ENCODE measurements at regions not wholly inside any gene's neighbourhood (a gene's known extent, or its start where the extent isn't known, plus 50 kb on each side); places are given as distances from the start of the nearest gene placed in this dataset.
"Not testable (repeated sequence)": the region's sequence is repeated elsewhere in the genome, so short reads cannot be mapped to it uniquely, and the experiment has no call there.

DNA sequence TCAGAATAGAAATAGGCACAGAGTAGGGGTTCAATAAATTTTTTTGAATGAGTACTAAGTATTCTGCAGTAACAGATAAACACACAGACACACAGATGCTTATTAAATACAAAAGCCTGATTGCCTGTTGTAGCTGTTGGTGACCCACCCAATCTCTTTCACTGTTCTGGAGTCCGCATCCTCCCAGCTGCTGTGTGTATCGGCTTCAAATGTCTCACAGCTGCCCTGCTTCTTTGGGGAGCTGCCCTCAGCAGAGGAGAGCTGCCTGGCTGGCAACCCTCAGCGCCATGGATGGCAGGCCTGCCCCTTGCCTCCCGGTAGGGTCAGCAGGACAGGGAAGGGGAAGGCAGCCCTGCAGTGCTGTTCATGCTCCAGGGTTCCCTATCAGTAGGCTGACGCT is 50.5 kb upstream of the PRNP start:
- no peak for DNase-seq
- CTCF ChIA-PET, result interaction anchor here (1.2 kb wide), 1 partner anchor 54 kb away, joined by 3 read pairs; no protein-coding TSS in a partner anchor
- peaks cover 6% of the 10 kb centered on the region for H3K27me3 Mint-ChIP-seq
- H3K36me3 Mint-ChIP-seq (ENCODE audit: low read depth), result no peaks in the 10 kb centered on the region
- no peak overlapping the region for H3K4me3 Mint-ChIP-seq
- H3K4me1 Mint-ChIP-seq, result no peaks in the 10 kb centered on the region
- H3K27ac Mint-ChIP-seq, result no peak overlapping the region
- no peaks in the 10 kb centered on the region for H3K9me3 Mint-ChIP-seq
- POLR2A ChIA-PET, result no interaction called here

DNA sequence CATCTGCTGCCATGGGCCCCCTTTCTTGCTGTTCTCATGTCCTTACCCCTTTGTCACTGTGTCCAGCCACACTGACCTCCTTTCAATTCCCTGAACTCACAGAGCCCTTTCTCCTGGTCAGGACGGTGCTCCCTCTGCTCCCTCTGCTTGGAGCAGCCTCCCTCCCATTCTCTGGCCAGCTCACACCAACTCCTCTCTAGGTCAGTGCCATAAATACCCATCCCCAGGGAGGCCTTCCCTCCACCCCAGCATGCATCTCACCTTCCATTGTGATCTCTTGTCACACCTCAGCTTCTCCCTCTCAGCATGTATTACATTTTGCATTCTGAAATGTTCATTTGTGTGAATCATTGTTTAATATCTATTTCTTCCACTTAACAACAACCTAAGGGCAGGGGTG is 50.9 kb upstream of the PRNP start:
- H3K4me1 Mint-ChIP-seq, result no peaks in the 10 kb centered on the region
- ChIA-PET CTCF (interaction anchor here (1.2 kb wide), 1 partner anchor 54 kb away, joined by 3 read pairs; no protein-coding TSS in a partner anchor), POLR2A (no interaction called here)
- H3K27ac Mint-ChIP-seq, result no peak overlapping the region
- no peak overlapping the region for H3K4me3 Mint-ChIP-seq
- peaks cover 6% of the 10 kb centered on the region for H3K27me3 Mint-ChIP-seq
- DNase-seq, result no peak
- H3K36me3 Mint-ChIP-seq (ENCODE audit: low read depth), result no peaks in the 10 kb centered on the region
- H3K9me3 Mint-ChIP-seq, result no peaks in the 10 kb centered on the region

DNA sequence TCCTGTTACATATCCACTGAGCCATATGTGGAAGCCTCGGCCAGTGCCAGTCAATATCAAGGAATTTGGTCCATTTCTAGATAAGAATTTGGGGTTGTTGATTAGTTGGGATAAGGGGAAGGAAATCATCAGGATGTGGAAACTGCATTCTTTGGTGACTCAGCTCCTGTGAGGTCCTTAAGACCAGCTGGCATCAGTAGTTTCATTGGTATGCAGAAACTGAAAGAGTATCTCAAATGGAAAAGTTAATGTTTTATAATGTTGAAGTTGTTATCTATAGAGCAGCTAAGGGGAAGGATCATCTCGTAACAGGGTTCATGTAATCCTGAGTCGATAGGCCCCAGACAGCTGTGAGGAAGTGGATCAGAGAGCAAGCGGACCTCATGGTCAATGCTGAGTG is 52.5 kb upstream of the PRNP start:
- Mint-ChIP-seq H3K9me3 (no peaks in the 10 kb centered on the region), H3K27me3 (peaks cover 6% of the 10 kb centered on the region), H3K36me3 (ENCODE audit: low read depth) (no peaks in the 10 kb centered on the region), H3K4me3 (no peak overlapping the region), H3K27ac (no peak overlapping the region), H3K4me1 (no peaks in the 10 kb centered on the region)
- ChIA-PET CTCF (no interaction called here), POLR2A (no interaction called here)
- no peak for DNase-seq

DNA sequence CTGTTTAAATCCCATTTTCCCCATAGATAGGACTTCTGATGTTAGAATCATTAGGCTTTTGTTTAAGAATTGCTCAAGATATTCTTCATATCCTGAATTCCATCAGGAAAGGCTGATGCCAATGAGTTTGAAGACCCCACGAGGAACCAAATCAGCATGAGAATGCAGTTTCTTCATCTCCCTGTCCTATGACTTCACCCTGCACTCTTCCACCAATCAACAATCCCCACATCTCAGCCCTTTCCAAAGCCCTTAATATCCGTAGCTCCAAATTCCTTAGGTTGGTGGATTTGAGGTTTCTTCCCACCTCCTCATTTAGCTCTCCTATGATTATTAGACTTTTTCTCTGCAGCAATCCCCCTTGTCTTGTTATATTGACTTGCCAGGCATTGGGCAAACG is 52.9 kb upstream of the PRNP start:
- POLR2A ChIA-PET, result no interaction called here
- H3K27me3 Mint-ChIP-seq, result peaks cover 6% of the 10 kb centered on the region
- no peaks in the 10 kb centered on the region for H3K36me3 Mint-ChIP-seq (ENCODE audit: low read depth)
- no peaks in the 10 kb centered on the region for H3K9me3 Mint-ChIP-seq
- DNase-seq, result no peak
- H3K4me1 Mint-ChIP-seq, result no peaks in the 10 kb centered on the region
- H3K27ac Mint-ChIP-seq, result no peak overlapping the region
- CTCF ChIA-PET, result no interaction called here
- H3K4me3 Mint-ChIP-seq, result no peak overlapping the region

DNA sequence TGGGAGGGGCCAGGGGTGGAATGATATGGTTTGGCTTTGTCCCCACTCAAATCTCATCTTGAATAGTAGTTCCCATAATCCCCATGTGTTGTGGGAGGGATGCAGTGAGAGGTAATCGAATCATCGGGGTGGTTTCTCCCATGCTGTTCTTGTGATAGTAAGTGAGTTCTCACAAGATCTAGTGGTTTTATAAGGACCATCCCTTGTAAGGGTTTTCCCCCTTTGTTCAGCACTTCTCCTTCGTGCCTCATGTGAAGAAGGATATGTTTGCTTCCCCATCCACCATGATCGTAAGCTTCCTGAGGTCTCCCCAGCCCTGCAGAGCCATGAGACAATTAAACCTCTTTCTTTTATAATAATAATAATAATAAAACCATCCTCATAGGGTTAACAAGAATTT is 53.4 kb upstream of the PRNP start:
- H3K4me1 Mint-ChIP-seq, result no peaks in the 10 kb centered on the region
- no peak overlapping the region for H3K27ac Mint-ChIP-seq
- H3K9me3 Mint-ChIP-seq, result no peaks in the 10 kb centered on the region
- DNase-seq, result no peak
- H3K27me3 Mint-ChIP-seq, result peaks cover 7% of the 10 kb centered on the region
- no peaks in the 10 kb centered on the region for H3K36me3 Mint-ChIP-seq (ENCODE audit: low read depth)
- no peak overlapping the region for H3K4me3 Mint-ChIP-seq
- ChIA-PET POLR2A (no interaction called here), CTCF (no interaction called here)

DNA sequence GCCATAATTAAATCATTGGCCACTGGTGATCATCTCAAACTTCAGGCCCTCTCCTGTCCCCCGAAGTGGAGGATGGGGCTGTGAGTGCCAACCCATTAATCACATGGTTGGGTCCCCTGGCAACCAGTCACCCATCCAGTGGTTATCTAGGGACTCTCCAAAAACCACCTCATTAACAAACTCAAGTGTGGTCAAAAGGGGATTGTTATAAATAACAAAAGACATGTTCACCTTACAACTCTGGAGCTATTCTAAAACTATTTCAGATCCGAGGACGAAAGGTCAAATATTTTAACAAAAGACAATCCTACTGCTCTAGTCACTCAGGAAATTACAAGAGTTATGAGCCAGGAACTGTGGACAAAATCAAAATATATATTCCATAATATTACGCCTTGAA is 60.0 kb upstream of the PRNP start:
- POLR2A ChIA-PET, result no interaction called here
- no peaks in the 10 kb centered on the region for H3K4me1 Mint-ChIP-seq
- CTCF ChIA-PET, result interaction anchor here (0.7 kb wide), 1 partner anchor 20 kb away, joined by 4 read pairs; no protein-coding TSS in a partner anchor

DNA sequence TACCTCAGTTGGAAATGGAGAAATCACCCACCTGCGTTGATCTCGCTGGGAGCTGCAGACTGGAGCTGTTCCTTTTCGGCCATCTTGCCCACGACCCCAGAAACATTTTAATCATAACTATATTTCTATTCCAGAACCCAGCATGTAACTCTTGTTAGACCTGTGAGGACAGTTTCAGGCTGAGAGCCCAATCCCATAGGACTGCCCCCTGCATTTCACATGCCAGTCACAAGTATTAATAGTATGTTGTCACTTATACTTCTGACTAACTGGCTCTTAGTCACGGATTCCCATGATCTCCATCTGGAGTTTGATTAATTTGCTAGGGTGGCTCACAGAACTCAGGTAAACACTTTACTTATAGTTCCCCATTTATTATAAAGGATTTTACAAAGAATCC is 60.6 kb upstream of the PRNP start:
- Mint-ChIP-seq H3K4me3 (no peak overlapping the region), H3K27me3 (peaks cover 32% of the 10 kb centered on the region), H3K9me3 (no peaks in the 10 kb centered on the region), H3K36me3 (ENCODE audit: low read depth) (no peaks in the 10 kb centered on the region), H3K4me1 (no peaks in the 10 kb centered on the region), H3K27ac (no peak overlapping the region)
- POLR2A ChIA-PET, result no interaction called here
- CTCF ChIA-PET, result interaction anchor here (0.7 kb wide), 2 partner anchors 13 to 20 kb away, joined by 3 to 4 read pairs; no protein-coding TSS in a partner anchor
- DNase-seq, result no peak

More for the DNA sequence above, 60.0 kb upstream of the PRNP start:
- H3K27me3 Mint-ChIP-seq, result peaks cover 26% of the 10 kb centered on the region
- no peak for DNase-seq
- no peak overlapping the region for H3K27ac Mint-ChIP-seq
- no peaks in the 10 kb centered on the region for H3K9me3 Mint-ChIP-seq
- H3K36me3 Mint-ChIP-seq (ENCODE audit: low read depth), result no peaks in the 10 kb centered on the region
- H3K4me3 Mint-ChIP-seq, result no peak overlapping the region

DNA sequence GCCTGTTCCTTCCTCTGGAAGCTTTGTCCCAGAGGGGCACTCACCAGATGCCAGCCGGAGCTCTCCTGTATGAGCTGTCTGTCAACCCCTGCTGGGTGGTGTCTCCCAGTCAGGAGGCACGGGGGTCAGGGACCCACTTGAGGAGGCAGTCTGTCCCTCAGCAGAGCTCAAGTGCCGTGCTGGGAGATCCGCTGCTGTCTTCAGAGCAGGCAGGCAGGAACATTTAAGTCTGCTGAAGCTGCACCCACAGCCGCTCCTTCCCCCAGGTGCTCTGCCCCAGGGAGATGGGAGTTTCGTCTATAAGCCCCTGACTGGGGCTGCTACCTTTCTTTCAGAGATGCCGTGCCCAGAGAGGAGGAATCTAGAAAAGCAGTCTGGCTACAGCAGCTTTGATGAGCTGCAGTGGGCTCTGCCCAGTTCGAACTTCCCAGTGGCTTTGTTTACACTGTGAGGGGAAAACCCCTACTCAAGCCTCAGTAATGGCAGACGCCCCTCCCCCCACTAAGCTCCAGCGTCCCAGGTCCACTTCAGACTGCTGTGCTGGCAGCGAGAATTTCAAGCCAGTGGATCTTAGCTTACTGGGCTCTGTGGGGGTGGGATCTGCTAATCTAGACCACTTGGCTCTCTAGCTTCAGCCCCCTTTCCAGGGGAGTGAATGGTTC is 61.5 kb upstream of the PRNP start:
- H3K4me1 Mint-ChIP-seq; H3K36me3 Mint-ChIP-seq (ENCODE audit: low read depth); DNase-seq; H3K4me3 Mint-ChIP-seq; H3K27ac Mint-ChIP-seq; POLR2A ChIA-PET; H3K9me3 Mint-ChIP-seq: not testable (repeated sequence)
- H3K27me3 Mint-ChIP-seq, result peaks cover 40% of the 10 kb centered on the region
- CTCF ChIA-PET, result interaction anchor here (0.7 kb wide), 1 partner anchor 13 kb away, joined by 3 read pairs; no protein-coding TSS in a partner anchor

DNA sequence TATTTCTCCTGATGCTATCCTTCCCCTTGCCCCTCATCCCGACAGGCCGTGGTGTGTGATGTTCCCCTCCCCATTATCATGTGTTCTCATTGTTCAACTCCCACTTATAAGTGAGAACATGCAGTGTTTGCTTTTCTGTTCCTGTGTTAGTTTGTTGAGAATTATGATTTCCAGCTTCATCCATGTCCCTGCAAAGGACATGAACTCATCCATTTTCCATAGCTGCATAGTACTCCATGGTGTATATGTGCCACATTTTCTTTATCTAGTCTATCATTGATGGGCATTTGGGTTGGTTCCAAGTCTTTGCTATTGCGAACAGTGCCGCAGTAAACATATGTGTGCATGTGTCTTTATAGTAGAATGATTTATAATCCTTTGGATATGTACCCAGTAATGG is 67.1 kb upstream of the PRNP start:
- H3K4me3 Mint-ChIP-seq, H3K27ac Mint-ChIP-seq: not testable (repeated sequence)

DNA sequence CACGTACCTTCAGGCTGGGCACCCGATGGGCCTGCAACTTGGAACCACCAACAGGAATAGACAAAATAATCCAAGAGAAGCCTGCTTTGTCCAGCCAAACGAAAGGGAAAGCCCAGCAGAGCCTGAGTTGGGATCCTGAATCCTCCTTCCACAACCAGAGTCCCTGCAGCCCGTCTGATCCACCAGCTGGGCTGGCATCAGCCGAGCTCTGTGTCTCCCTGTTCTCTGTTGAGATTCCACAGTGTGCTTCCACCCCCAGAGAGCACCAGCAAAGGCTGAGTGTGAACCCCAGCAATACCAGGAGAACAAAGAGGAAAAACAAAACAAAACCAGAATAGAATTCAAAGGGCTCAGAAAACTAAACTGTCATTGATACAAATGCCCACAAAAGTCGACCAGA is 68.8 kb upstream of the PRNP start:
- H3K27me3 Mint-ChIP-seq, result peaks cover 35% of the 10 kb centered on the region
- H3K27ac Mint-ChIP-seq, result no peak overlapping the region
- H3K9me3 Mint-ChIP-seq, result peaks cover 10% of the 10 kb centered on the region
- no peak for DNase-seq
- ChIA-PET POLR2A (no interaction called here), CTCF (interaction anchor here (0.6 kb wide), 1 partner anchor 14 kb away, joined by 3 read pairs; no protein-coding TSS in a partner anchor)
- no peaks in the 10 kb centered on the region for H3K36me3 Mint-ChIP-seq (ENCODE audit: low read depth)
- no peak overlapping the region for H3K4me3 Mint-ChIP-seq
- peaks cover 6% of the 10 kb centered on the region for H3K4me1 Mint-ChIP-seq

More for the DNA sequence above, 67.1 kb upstream of the PRNP start:
- CTCF ChIA-PET; H3K4me1 Mint-ChIP-seq; H3K36me3 Mint-ChIP-seq (ENCODE audit: low read depth); POLR2A ChIA-PET; DNase-seq: not testable (repeated sequence)
- Mint-ChIP-seq H3K9me3 (peaks cover 10% of the 10 kb centered on the region), H3K27me3 (peaks cover 44% of the 10 kb centered on the region)

DNA sequence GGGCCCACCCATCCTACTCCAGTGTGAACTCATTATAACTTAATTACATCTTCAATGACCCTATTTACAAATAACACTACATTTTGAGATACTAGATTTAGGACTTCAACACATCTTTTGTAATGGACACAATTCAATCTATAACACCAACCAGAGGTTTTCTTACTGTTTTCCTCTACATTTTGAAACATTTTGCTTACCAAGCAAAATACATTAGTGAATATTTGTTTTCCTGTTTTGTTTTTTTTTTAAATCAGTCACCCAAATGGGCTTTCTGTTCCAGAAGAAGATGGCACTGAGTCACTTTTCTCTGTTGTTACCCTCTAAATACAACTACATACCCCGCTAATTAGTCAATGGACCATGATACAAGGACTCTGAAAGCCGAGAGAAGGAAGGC is 69.2 kb upstream of the PRNP start:
- Mint-ChIP-seq H3K4me1 (peaks cover 6% of the 10 kb centered on the region), H3K27me3 (peaks cover 31% of the 10 kb centered on the region), H3K9me3 (peaks cover 10% of the 10 kb centered on the region), H3K27ac (no peak overlapping the region), H3K36me3 (ENCODE audit: low read depth) (no peaks in the 10 kb centered on the region), H3K4me3 (no peak overlapping the region)
- DNase-seq, result no peak
- POLR2A ChIA-PET, result no interaction called here
- CTCF ChIA-PET, result no interaction called here

DNA sequence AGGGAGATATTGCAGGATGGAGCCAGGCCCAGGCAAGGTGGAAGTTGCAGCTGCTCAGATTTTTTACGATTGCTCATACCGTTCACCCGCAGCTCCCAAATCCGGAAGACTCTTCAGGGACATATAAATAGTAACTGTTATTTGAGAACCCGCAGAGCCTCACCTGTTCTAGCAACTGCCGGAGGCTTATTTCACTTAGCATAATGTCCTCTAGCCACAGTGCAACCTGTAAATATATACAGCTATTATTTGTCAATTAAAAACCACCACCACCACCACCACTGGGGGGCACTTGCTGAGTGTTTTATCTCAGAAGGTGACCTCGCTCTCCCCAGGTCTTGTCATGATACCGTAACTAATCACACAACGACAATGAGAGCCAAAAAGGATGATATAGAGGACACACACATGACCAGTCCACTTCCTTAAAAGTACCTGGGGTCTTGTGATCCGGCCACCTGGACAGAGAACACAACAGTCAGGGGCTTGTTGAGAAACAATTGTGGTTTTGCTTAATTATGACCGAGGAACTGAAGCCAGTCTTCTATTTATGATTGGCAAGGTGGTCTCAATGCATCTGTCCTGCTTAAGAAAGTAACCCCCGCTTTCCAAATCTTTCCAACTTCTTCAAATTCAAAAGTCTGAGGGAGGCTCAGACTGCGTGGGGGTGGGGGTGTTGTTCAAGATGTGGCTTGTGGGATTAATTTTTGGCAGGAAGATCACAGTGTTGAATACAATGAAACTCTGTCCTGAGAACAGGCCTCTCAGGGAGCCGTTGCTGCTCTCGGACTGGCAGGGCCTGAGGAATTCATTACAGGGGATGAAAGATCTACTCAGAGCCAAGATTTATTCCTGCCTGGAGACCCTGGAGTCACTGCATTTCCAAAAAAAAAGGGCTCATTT is 72.3 kb upstream of the PRNP start:
- peaks cover 10% of the 10 kb centered on the region for H3K9me3 Mint-ChIP-seq
- no peaks in the 10 kb centered on the region for H3K36me3 Mint-ChIP-seq (ENCODE audit: low read depth)
- no peak overlapping the region for H3K4me3 Mint-ChIP-seq
- peak overlapping the region; percentile 42 for H3K27ac Mint-ChIP-seq
- ChIA-PET POLR2A (no interaction called here), CTCF (interaction anchor here (0.6 to 1.0 kb wide), 8 partner anchors 14 to 127 kb away, joined by 3 to 8 read pairs (median 3); partner anchors contain the start of gene PRND)
- peaks cover 5% of the 10 kb centered on the region for H3K27me3 Mint-ChIP-seq
- peak; percentile 75 for DNase-seq
- H3K4me1 Mint-ChIP-seq, result peaks cover 6% of the 10 kb centered on the region

DNA sequence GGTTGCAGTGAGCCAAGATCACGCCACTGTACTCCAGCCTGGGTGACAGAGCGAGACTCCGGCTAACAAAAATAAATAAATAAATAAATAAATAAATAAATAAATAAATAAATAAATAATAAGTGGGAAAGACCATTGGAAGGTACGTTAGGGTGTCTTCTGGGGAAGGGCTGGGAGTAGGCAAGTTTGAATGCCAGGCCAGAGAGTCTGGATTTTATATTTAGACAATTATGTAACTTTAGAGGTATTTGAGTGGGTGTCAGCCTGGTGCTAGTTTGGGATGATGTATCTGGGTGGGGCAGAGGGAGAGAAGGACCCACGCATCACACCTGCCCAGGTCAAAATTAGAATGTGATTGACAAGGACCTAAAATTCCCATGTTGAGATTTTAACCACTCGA is 73.1 kb upstream of the PRNP start:
- H3K4me3 Mint-ChIP-seq, result no peak overlapping the region
- H3K27ac Mint-ChIP-seq, result no peak overlapping the region
- no peak for DNase-seq
- H3K4me1 Mint-ChIP-seq, result peaks cover 6% of the 10 kb centered on the region
- peaks cover 10% of the 10 kb centered on the region for H3K9me3 Mint-ChIP-seq
- no peaks in the 10 kb centered on the region for H3K36me3 Mint-ChIP-seq (ENCODE audit: low read depth)
- H3K27me3 Mint-ChIP-seq, result peaks cover under 1% of the 10 kb centered on the region
- POLR2A ChIA-PET, result no interaction called here
- CTCF ChIA-PET, result interaction anchor here (0.6 to 1.5 kb wide), 9 partner anchors 13 to 128 kb away, joined by 3 to 8 read pairs (median 3); partner anchors contain the start of gene PRND
